Epithelial cell of esophagus (primary cell): ENCODE measurements at regions not wholly inside any gene's neighbourhood (a gene's known extent, or its start where the extent isn't known, plus 50 kb on each side); places are given as distances from the start of the nearest gene placed in this dataset.

Experiments
- DNase-seq: peaks from one replicate; pipeline ENCODE4 v3.0.0; 2010; ENCODE audit warnings: low read depth
- H3K4me3 ChIP-seq: 2 replicates; pipeline ENCODE4 v1.5.1; 2011; ENCODE audit warnings: mild to moderate bottlenecking, low read length, control low read depth
- TF ChIP-seq, protein P1 (sequence below): IDR thresholded peaks from 2 replicates; pipeline ENCODE4 v1.5.1; 2011; ENCODE audit warnings: low read depth, mild to moderate bottlenecking, low read length, control low read depth, inconsistent platforms; ENCODE audit not compliant: insufficient read depth; ENCODE audit errors: missing control alignments

DNA sequence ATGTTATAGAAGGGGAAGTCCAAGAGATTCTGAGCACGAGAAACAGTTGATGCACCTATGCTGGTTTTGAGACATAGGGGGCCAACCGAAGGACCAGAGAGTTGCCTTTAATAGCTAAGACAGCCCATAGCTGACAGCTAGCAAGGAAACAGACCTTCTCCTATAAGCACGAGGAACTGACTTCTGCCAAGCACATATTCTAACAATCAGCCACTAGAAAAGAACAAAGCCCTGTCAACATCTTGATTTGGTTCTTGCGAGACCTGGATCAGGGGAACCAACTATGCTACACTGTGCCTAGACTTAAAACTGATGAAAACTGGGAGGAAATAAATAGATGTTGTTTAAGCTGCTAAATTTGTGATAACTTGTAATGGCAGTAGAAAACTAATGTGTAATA is 785.6 kb downstream of the TMTC2 start:
- no peak overlapping the region for H3K4me3 ChIP-seq
- TF ChIP-seq, protein P1, sequence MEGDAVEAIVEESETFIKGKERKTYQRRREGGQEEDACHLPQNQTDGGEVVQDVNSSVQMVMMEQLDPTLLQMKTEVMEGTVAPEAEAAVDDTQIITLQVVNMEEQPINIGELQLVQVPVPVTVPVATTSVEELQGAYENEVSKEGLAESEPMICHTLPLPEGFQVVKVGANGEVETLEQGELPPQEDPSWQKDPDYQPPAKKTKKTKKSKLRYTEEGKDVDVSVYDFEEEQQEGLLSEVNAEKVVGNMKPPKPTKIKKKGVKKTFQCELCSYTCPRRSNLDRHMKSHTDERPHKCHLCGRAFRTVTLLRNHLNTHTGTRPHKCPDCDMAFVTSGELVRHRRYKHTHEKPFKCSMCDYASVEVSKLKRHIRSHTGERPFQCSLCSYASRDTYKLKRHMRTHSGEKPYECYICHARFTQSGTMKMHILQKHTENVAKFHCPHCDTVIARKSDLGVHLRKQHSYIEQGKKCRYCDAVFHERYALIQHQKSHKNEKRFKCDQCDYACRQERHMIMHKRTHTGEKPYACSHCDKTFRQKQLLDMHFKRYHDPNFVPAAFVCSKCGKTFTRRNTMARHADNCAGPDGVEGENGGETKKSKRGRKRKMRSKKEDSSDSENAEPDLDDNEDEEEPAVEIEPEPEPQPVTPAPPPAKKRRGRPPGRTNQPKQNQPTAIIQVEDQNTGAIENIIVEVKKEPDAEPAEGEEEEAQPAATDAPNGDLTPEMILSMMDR: no peak
- DNase-seq: no peak

DNA sequence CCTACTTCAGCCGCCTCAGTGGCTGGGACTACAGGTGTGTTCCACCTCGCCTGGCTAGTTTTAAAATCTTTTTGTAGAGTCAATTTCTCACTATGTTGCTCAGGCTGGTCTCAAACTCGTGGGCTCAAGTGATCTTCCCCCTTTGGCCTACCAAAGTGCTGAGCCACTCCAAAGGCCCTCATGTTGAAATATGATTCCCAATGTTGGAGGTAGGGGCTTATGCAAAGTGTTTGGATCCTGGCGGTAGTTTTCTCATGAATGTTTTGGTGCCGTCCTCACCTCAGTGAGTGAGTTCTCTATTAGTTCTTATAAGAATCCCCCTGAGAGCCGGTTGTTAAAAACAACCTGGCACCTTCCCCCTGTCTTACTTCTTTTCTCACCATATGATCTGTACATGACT is 784.6 kb downstream of the TMTC2 start:
- DNase-seq: no peak
- no peak overlapping the region for H3K4me3 ChIP-seq
- TF ChIP-seq, protein P1: no peak

DNA sequence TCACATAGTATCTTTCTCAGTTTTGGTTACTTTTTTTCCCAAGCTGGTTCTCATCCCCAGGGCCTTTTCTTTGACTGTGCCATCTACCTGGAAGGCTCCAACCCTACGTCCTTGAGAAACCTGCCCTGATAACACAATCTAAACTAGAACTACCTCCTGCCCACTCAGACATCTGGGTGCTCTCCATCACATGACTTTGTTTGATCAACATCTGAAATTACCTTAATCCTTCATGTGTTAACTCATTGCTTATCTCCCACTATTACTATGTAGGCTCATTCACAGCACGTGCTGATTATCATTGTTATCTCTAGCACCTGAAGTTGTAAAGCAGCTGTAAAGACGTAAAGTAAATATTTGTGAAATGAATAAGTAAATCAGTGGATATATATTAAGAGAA is 784.0 kb downstream of the TMTC2 start:
- TF ChIP-seq, protein P1: no peak
- H3K4me3 ChIP-seq: no peak overlapping the region
- DNase-seq: no peak

DNA sequence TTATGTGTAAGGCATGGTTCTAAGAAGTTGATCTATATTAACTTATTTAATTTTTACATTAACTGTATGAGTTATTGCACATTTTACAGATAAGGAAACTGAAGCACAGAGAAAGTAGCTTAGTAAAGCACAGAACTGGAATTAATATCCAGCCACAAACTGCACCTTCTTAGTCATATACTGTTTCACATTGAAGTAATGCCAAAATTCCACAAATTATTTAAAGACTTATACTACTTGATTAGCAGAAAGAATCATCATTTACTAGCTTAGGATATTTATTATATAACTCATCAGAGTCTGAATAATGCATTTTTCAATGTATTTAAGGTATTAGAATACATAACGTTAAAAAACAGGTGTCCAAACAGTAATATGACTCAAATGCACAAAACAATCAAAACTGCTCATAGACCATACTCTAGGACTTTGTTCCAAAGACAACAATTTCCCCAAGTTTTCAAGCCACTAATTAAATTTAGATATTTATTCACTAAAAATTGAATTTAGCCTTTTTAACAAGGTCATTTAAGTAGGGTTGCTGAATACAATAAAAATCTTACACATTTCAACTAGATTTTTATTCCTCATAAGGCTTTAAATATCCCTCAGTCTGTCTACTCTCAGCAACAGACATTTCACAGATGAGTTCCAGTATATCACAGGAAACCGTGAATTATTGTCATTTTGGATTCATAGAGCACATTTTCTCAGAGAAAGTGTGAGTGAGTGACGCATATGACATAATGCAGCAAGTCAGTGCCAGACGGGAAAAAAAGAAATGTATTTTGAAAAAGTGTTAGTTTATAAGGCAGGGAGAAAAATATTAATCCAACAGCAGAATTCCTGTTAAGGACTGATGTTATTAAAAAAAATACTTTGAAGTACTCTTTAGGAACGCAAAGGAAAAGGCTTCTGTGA is 782.5 kb downstream of the TMTC2 start:
- no peak overlapping the region for H3K4me3 ChIP-seq
- TF ChIP-seq, protein P1: no peak
- peak; percentile 7 for DNase-seq

DNA sequence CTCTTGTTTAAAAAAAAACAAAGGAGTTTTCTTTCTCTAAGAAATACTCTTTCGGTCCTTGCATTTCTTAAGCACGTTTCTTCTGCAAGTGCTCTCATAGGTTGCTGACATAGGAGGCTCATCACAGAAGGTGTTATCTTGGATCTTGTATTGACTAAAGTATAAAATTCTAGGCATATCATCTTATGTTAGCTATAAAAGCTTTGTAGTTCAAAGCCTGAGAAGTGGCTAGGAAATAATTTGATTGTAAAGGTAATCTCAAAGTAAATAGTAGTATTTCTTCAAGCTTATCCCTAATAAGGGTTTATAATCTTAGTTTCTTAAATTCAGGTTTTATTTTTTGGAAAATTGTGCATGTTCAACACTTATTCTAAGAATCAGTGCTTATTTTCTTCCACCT is 778.9 kb downstream of the TMTC2 start:
- DNase-seq: no peak
- H3K4me3 ChIP-seq: no peak overlapping the region
- TF ChIP-seq, protein P1: no peak

DNA sequence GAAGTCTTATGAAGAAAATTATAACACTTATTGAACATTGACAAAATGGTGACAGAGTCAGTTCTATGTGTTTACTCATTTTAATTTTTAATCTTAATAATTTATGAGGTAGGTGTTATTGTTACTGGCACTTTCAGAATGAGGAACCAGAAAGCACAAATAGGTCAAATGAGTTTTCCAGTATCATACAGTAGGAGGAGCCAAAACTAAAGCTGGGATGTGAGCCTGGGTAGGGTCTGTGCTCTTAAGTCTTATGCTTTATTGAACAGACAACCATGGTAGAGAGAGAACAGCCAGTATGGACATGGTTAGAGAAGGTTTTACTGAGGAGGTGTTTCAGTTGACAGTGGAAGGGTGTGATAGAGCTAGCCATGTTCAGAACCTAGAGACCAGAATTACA is 775.7 kb downstream of the TMTC2 start:
- no peak overlapping the region for H3K4me3 ChIP-seq

More for the DNA sequence above, 775.7 kb downstream of the TMTC2 start:
- peak; percentile 3 for DNase-seq
- TF ChIP-seq, protein P1: no peak
